DMS79 (cell line): ENCODE measurements at regions not wholly inside any gene's neighbourhood (a gene's known extent, or its start where the extent isn't known, plus 50 kb on each side); places are given as distances from the start of the nearest gene placed in this dataset.

Experiments used
- DNase-seq: peaks from one replicate; lab custom pipeline; 2025; lab: John Stamatoyannopoulos, UW

GRCh38 chr16:87229230-87230188 is 87.7 kb downstream of the C16orf95 start:
- no peak for DNase-seq

GRCh38 chr16:87230571-87230970 is 86.6 kb downstream of the C16orf95 start:
- no peak for DNase-seq

- DNase-seq = no peak
Measured at GRCh38 chr16:87231295-87231694, 85.9 kb downstream of the C16orf95 start.

GRCh38 chr16:87231911-87232310 is 85.3 kb downstream of the C16orf95 start:
- no peak for DNase-seq

- no peak for DNase-seq
Measured at GRCh38 chr16:87233928-87234327, 83.3 kb downstream of the C16orf95 start.

GRCh38 chr16:87234601-87235000 is 82.6 kb downstream of the C16orf95 start:
- no peak for DNase-seq

GRCh38 chr16:87235810-87236515 is 81.2 kb downstream of the C16orf95 start:
- DNase-seq = no peak

GRCh38 chr16:87236516-87237115 is 80.6 kb downstream of the C16orf95 start:
- no peak for DNase-seq

GRCh38 chr16:87238361-87238715 is 78.9 kb downstream of the C16orf95 start:
- DNase-seq = no peak

- no peak for DNase-seq
Measured at GRCh38 chr16:87239545-87239944, 77.6 kb downstream of the C16orf95 start.

- no peak for DNase-seq
Measured at GRCh38 chr16:87240211-87241136, 76.7 kb downstream of the C16orf95 start.

- no peak for DNase-seq
Measured at GRCh38 chr16:87241137-87241771, 75.9 kb downstream of the C16orf95 start.

GRCh38 chr16:87243478-87243877 is 73.7 kb downstream of the C16orf95 start:
- DNase-seq = no peak

- DNase-seq = no peak
Measured at GRCh38 chr16:87244636-87245197, 72.5 kb downstream of the C16orf95 start.

GRCh38 chr16:87245511-87245910 is 71.7 kb downstream of the C16orf95 start:
- DNase-seq = no peak

GRCh38 chr16:87246269-87247065 is 70.7 kb downstream of the C16orf95 start:
- DNase-seq = no peak

- no peak for DNase-seq
Measured at GRCh38 chr16:87248714-87249113, 68.5 kb downstream of the C16orf95 start.

- no peak for DNase-seq
Measured at GRCh38 chr16:87249425-87249824, 67.8 kb downstream of the C16orf95 start.

- DNase-seq = no peak
Measured at GRCh38 chr16:87250431-87250960, 66.7 kb downstream of the C16orf95 start.
